Endodermal cell (in vitro differentiated cells): ENCODE measurements at regions not wholly inside any gene's neighbourhood (a gene's known extent, or its start where the extent isn't known, plus 50 kb on each side); places are given as distances from the start of the nearest gene placed in this dataset.

Source experiments
- DNase-seq: peaks from one replicate; pipeline ENCODE4 v3.0.0-alpha.2; 2017
- H3K27ac ChIP-seq: 2 replicates; pipeline ENCODE4 v1.5.1; 2013; ENCODE audit warnings: mild to moderate bottlenecking, low read depth, low read length, moderate library complexity
- H3K27me3 ChIP-seq: 2 replicates; pipeline ENCODE4 v1.6.1; 2013; ENCODE audit warnings: mild to moderate bottlenecking, low read length, moderate library complexity; ENCODE audit not compliant: insufficient read depth, control insufficient read depth, poor library complexity, severe bottlenecking
- H3K36me3 ChIP-seq: 2 replicates; pipeline ENCODE4 v1.7.0; 2013; ENCODE audit warnings: mild to moderate bottlenecking, low read length, moderate library complexity; ENCODE audit not compliant: control insufficient read depth, insufficient read depth
- H3K4me1 ChIP-seq: one replicate; pipeline ENCODE4 v1.7.0; 2013; ENCODE audit warnings: low read length; ENCODE audit not compliant: control insufficient read depth, insufficient read depth
- H3K4me3 ChIP-seq: 2 replicates; pipeline ENCODE4 v1.5.1; 2013; ENCODE audit warnings: mild to moderate bottlenecking, low read length, moderate library complexity
- H3K9ac ChIP-seq: 2 replicates; pipeline ENCODE4 v1.6.1; 2013; ENCODE audit warnings: mild to moderate bottlenecking, low read length, moderate library complexity; ENCODE audit not compliant: poor library complexity, severe bottlenecking; ENCODE audit errors: extremely low read depth
- H3K9me3 ChIP-seq: 2 replicates; pipeline ENCODE4 v1.6.1; 2013; ENCODE audit warnings: mild to moderate bottlenecking, low read length, moderate library complexity; ENCODE audit not compliant: control insufficient read depth
- H3K27ac Mint-ChIP-seq: 2 replicates; pipeline ENCODE4 v1.8.0; 2020; ENCODE audit warnings: mixed read lengths
- H3K27me3 Mint-ChIP-seq: 2 replicates; pipeline ENCODE4 v1.8.0; 2021; ENCODE audit warnings: mild to moderate bottlenecking, mixed read lengths; ENCODE audit not compliant: insufficient read depth
- H3K36me3 Mint-ChIP-seq: 2 replicates; pipeline ENCODE4 v1.8.0; 2020; ENCODE audit warnings: low read depth, mixed read lengths
- H3K4me1 Mint-ChIP-seq: 2 replicates; pipeline ENCODE4 v1.8.0; 2020; ENCODE audit warnings: mixed read lengths
- H3K4me3 Mint-ChIP-seq: 2 replicates; pipeline ENCODE4 v1.8.0; 2020; ENCODE audit warnings: mild to moderate bottlenecking, moderate library complexity, mixed read lengths
- H3K9me3 Mint-ChIP-seq: 2 replicates; pipeline ENCODE4 v1.8.0; 2020; ENCODE audit warnings: mild to moderate bottlenecking, mixed read lengths
- CTCF ChIP-seq: fragments of 200-600 bp; sonication (generic); conservative IDR thresholded peaks from 2 replicates; pipeline ENCODE4 v1.5.0; 2021; ENCODE audit warnings: antibody characterized with exemption, mild to moderate bottlenecking
- WGBS, 2 experiments: methylation state at CpG; one replicate each; pipeline versions ENCODE4 v1.1.5 to v1.1.7; 2013; ENCODE audit warnings: missing lambda C conversion rate in 2 of 2, mixed read lengths in 1 of 2; ENCODE audit not compliant: insufficient coverage in 1 of 2, insufficient read length in 1 of 2; 5-methylcytosine and 5-hydroxymethylcytosine counted together

DNA sequence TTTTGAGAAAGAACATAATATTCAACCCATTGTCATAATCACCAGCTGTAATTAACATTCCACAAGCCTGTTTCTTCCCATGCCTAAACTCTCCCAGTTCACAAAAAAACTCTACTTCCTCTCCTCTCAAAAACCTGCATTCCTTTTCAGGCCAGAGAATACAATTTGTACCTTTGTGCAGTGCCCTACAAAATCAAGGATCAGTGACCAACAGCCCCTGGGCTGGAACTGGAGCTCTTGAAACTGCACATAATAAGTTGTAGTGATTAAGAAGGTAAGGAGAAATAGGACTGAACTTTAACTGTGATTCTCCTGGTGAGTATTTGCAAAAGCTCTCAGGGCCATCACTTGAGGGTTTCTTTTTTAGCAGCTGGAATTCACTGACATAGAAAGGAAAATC is 472.7 kb downstream of the RFC3 start:
- DNase-seq: no peak
- H3K27ac ChIP-seq: no peak overlapping the region
- Mint-ChIP-seq H3K4me3 (no peak overlapping the region), H3K27me3 (no peaks in the 10 kb centered on the region), H3K9me3 (peaks cover under 1% of the 10 kb centered on the region), H3K36me3 (no peaks in the 10 kb centered on the region), H3K27ac (no peak overlapping the region), H3K4me1 (peaks cover 1% of the 10 kb centered on the region)
- no peaks in the 10 kb centered on the region for H3K27me3 ChIP-seq
- no peak overlapping the region for H3K9ac ChIP-seq
- no peak for TF ChIP-seq CTCF
- peaks cover 4% of the 10 kb centered on the region for H3K4me1 ChIP-seq
- H3K36me3 ChIP-seq: no peaks in the 10 kb centered on the region
- H3K4me3 ChIP-seq: no peak overlapping the region
- no peaks in the 10 kb centered on the region for H3K9me3 ChIP-seq

DNA sequence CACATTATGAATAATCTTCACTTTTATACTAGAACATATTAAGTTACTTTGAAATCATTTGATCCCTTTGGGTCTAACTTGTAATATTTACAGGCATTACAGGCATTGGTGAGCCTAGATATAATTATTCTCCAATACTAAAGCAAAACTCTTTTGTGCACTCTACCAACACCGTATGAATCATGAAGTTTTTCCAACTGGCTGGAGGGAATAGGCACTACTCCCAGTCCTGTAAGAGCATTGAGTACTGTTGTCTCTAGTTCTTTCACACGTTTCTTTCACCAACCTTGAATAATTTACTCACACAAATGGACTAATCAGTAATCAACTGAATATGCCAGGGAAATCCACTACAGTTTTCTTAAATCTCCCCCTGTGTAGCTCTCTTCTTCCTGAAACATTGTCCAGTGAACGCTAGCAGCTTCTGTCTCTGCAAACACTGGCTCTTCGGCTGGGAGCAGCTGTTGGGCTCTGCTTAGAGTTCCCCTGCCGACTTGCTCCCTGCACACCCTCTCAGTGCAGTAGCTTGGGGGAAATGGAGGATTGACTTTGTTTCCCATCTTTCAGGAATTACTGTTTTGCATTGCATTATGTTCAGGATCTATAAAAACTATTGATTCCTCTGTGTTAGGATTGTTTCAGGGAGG is 476.7 kb downstream of the RFC3 start:
- H3K9me3 ChIP-seq: no peaks in the 10 kb centered on the region
- no peak for DNase-seq
- no peak for TF ChIP-seq CTCF
- peaks cover 4% of the 10 kb centered on the region for H3K4me1 ChIP-seq
- no peak overlapping the region for H3K4me3 ChIP-seq
- Mint-ChIP-seq H3K9me3 (no peaks in the 10 kb centered on the region), H3K4me3 (no peak overlapping the region), H3K4me1 (peaks cover 2% of the 10 kb centered on the region), H3K27ac (no peak overlapping the region), H3K27me3 (no peaks in the 10 kb centered on the region), H3K36me3 (no peaks in the 10 kb centered on the region)
- H3K9ac ChIP-seq: no peak overlapping the region
- no peaks in the 10 kb centered on the region for H3K27me3 ChIP-seq
- no peaks in the 10 kb centered on the region for H3K36me3 ChIP-seq
- no peak overlapping the region for H3K27ac ChIP-seq
- WGBS, 2 experiments: 43 to 82% methylated on average over 1 to 5 of the region's 5 CpGs

DNA sequence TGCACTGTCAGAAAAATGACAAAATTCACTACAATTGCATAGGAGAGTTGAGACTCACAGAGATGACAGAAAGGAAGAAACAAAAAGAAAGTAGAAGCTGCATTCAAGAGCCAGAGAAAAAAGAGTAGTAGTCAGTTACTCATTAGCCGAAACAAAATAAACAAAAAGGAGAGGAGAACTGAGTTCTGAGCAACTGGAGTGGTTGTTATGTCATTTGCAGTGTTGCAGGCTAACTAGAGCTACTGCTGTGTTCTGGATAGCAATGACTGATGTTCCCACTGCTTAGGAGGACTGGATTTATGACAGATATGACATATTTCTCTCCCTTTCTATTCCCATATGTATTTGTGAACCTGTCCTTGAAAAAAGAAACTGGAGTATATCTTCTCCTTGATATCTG is 482.6 kb downstream of the RFC3 start:
- Mint-ChIP-seq H3K9me3 (no peaks in the 10 kb centered on the region), H3K4me1 (peaks cover 14% of the 10 kb centered on the region), H3K36me3 (no peaks in the 10 kb centered on the region), H3K4me3 (no peak overlapping the region), H3K27me3 (no peaks in the 10 kb centered on the region), H3K27ac (no peak overlapping the region)
- no peak for DNase-seq
- Histone ChIP-seq H3K9me3 (no peaks in the 10 kb centered on the region), H3K9ac (no peak overlapping the region), H3K4me1 (no peaks in the 10 kb centered on the region), H3K36me3 (no peaks in the 10 kb centered on the region), H3K4me3 (no peak overlapping the region), H3K27me3 (no peaks in the 10 kb centered on the region), H3K27ac (no peak overlapping the region)
- 94 to 100% methylated on average over 1 of the region's 1 CpG for WGBS, 2 experiments
- no peak for TF ChIP-seq CTCF
